ENCODE measurements at regions not wholly inside any gene's neighbourhood (a gene's known extent, or its start where the extent isn't known, plus 50 kb on each side); places are given as distances from the start of the nearest gene placed in this dataset.

DNA sequence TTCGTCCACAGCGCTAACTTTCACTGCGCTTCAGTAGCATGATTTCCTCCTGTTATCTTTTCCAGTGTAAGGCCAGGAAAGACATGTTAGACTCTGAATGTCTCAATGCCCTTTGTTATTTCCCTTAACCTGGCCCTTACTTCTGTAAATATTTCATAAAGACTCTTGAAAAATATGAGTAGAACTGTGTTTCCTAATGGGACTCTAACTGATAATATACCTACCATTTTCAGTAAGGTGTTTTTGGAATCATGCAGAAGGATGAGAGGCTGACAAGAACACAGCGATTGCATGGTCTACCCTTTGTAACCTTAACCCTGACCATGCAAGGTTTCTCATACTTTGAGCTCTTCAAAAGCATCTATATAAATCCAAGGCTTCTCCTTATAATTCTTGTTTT is 550.1 kb downstream of the SLITRK6 start:
- TF ChIP-seq, protein P1, sequence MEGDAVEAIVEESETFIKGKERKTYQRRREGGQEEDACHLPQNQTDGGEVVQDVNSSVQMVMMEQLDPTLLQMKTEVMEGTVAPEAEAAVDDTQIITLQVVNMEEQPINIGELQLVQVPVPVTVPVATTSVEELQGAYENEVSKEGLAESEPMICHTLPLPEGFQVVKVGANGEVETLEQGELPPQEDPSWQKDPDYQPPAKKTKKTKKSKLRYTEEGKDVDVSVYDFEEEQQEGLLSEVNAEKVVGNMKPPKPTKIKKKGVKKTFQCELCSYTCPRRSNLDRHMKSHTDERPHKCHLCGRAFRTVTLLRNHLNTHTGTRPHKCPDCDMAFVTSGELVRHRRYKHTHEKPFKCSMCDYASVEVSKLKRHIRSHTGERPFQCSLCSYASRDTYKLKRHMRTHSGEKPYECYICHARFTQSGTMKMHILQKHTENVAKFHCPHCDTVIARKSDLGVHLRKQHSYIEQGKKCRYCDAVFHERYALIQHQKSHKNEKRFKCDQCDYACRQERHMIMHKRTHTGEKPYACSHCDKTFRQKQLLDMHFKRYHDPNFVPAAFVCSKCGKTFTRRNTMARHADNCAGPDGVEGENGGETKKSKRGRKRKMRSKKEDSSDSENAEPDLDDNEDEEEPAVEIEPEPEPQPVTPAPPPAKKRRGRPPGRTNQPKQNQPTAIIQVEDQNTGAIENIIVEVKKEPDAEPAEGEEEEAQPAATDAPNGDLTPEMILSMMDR (IDR thresholded peaks at IDR 0.05; ENCODE audit: borderline replicate concordance, extremely low read depth, low read length, poor library complexity, severe bottlenecking) = no peak
- TF ChIP-seq EZH2 (IDR thresholded peaks at IDR 0.05; ENCODE audit: borderline replicate concordance, low read depth, low read length, severe bottlenecking) = no peak
